WERI-Rb-1 (cell line): ENCODE measurements at regions not wholly inside any gene's neighbourhood (a gene's known extent, or its start where the extent isn't known, plus 50 kb on each side); places are given as distances from the start of the nearest gene placed in this dataset.
"Not testable (repeated sequence)": the region's sequence is repeated elsewhere in the genome, so short reads cannot be mapped to it uniquely, and the experiment has no call there.

Experiments used
- DNase-seq: peaks from one replicate; pipeline ENCODE4 v3.0.0-alpha.2; 2020
- H3K27ac ChIP-seq: fragments of 250-450 bp; sonication (Bioruptor Pico); 2 replicates; pipeline ENCODE4 v1.5.1; 2020; ENCODE audit warnings: mild to moderate bottlenecking, moderate library complexity
- H3K27me3 ChIP-seq: fragments of 250-450 bp; sonication (Bioruptor Pico); 2 replicates; pipeline ENCODE4 v1.5.1; 2021; ENCODE audit warnings: mild to moderate bottlenecking, low read depth, moderate library complexity; ENCODE audit not compliant: insufficient read depth, severe bottlenecking
- H3K36me3 ChIP-seq: fragments of 250-450 bp; sonication (Bioruptor Pico); 2 replicates; pipeline ENCODE4 v1.5.1; 2020; ENCODE audit warnings: mild to moderate bottlenecking, moderate library complexity
- H3K4me3 ChIP-seq: 2 replicates; pipeline ENCODE4 v1.5.1; 2011; ENCODE audit warnings: low read depth, mild to moderate bottlenecking, control low read depth, low read length
- H3K9me3 ChIP-seq: fragments of 250-450 bp; sonication (Bioruptor Pico); 2 replicates; pipeline ENCODE4 v1.5.1; 2021; ENCODE audit warnings: mild to moderate bottlenecking, moderate library complexity; ENCODE audit not compliant: severe bottlenecking
- TF ChIP-seq, protein P1 (sequence below): IDR thresholded peaks from 2 replicates; pipeline ENCODE4 v1.5.1; 2011; ENCODE audit warnings: low read depth, mild to moderate bottlenecking, control low read depth, inconsistent platforms, low read length

DNA sequence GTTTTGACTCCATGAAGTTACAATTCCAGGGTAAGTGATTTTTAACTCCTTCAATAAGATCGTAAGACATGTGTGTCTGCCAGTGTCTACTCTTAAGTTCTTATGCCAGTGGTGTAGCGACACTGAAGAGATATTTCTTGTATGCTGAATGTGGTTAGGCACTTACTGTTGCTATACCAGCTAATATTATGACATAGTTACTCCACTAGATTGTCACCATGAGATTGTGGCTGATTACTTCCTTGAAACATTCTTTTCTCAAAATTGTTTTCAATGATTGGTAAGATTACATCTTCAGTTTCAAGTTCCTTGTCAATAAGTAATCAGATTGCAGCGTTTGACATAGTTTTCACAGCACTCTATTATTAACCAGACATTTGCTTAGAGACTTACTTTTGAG lies 60.6 kb upstream of the PAGE5 start:
- Histone ChIP-seq H3K4me3 (no peak overlapping the region), H3K9me3 (no peaks in the 10 kb centered on the region), H3K36me3 (no peaks in the 10 kb centered on the region), H3K27me3 (peaks cover 5% of the 10 kb centered on the region), H3K27ac (no peak overlapping the region)
- no peak for DNase-seq
- TF ChIP-seq, protein P1, sequence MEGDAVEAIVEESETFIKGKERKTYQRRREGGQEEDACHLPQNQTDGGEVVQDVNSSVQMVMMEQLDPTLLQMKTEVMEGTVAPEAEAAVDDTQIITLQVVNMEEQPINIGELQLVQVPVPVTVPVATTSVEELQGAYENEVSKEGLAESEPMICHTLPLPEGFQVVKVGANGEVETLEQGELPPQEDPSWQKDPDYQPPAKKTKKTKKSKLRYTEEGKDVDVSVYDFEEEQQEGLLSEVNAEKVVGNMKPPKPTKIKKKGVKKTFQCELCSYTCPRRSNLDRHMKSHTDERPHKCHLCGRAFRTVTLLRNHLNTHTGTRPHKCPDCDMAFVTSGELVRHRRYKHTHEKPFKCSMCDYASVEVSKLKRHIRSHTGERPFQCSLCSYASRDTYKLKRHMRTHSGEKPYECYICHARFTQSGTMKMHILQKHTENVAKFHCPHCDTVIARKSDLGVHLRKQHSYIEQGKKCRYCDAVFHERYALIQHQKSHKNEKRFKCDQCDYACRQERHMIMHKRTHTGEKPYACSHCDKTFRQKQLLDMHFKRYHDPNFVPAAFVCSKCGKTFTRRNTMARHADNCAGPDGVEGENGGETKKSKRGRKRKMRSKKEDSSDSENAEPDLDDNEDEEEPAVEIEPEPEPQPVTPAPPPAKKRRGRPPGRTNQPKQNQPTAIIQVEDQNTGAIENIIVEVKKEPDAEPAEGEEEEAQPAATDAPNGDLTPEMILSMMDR: no peak

DNA sequence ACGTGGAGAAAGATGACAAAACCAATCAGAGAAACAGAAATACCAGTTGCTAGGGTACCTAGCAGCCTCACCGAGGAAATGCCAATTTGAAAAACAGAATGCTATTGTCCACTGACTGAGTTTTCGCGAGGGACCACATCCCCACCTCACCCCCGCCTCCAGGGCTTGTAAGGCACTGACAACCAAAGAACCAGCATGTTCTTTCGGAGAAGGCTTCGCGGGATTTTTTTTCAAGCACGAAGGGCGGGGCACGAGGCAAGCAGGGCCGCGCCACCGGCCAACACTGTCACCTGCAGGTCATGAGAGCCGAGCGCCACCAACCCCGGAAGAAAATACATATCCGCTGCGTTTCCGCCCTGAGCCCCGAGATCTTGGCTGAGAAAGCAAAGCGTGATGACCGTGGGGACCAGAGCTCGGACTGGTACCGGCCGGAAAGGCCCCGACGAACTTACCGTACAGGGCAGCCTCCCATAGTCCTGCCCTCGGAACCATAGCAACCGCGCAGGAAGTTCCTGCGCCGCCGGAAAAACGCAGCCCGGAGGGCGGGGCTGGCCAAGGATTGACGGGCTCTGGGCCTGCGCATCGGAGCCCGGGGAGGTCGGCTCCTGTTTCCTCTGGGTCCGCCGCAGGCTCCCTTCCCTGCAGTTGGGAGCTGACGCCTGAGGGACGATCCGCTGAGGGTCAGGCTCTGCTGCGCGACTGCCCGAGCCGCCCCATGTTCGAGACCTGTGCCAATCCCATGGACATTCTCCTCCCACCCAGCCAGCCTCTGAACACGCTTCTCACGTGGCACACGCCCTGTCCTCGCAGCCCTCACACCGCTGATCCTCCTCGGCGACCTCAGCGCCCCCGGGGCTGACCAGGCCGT lies 59.2 kb upstream of the PAGE5 start:
- Histone ChIP-seq H3K4me3 (peak overlapping the region; percentile 54), H3K27ac (peak overlapping the region; percentile 81), H3K36me3 (no peaks in the 10 kb centered on the region), H3K9me3 (no peaks in the 10 kb centered on the region), H3K27me3 (peaks cover 5% of the 10 kb centered on the region)
- DNase-seq: peak; percentile 89
- TF ChIP-seq, protein P1: peak; percentile 70

DNA sequence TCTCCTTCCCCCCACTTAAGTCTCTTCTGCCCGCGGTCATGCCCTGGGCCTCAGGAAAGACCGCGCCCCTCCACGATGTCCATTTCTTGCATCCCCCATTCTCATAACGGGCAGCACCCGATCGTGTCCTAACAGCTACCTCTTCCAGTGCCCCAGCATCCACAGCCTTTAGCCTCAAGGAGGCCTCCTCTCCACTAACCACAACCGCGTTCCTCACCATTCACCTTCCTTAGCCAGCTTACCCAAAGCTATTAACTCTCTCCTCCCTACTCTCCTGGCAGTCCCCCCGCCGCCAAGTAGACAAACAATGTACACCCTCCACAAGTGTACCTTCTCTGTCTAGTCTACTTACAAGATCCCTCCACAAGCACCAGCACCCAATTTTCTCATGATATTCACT lies 58.6 kb upstream of the PAGE5 start:
- H3K27ac ChIP-seq: peak overlapping the region; percentile 81
- TF ChIP-seq, protein P1: no peak
- no peaks in the 10 kb centered on the region for H3K9me3 ChIP-seq
- H3K27me3 ChIP-seq: peaks cover 5% of the 10 kb centered on the region
- no peak for DNase-seq
- H3K36me3 ChIP-seq: no peaks in the 10 kb centered on the region
- H3K4me3 ChIP-seq: peak overlapping the region; percentile 54

DNA sequence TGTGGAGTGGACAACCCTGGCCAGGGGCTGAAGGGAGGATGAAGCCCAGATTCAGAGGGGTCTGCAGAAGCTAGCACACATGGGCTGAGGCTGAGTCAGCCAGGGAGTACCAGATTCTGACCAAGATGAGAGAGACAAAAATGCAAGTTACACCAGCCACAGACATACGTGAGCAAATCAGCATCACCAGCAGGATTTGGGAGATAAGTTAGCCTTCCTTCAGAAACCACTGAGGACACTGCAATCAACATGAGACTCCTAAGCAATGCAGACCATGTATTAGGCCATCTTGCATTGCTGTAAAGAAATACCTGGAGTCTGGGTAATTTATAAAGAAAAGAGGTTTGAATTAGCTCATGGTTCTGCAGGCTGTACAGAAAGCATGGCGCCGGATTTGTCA lies 57.0 kb upstream of the PAGE5 start:
- Histone ChIP-seq H3K36me3 (no peaks in the 10 kb centered on the region), H3K27ac (no peak overlapping the region), H3K27me3 (no peaks in the 10 kb centered on the region), H3K4me3 (no peak overlapping the region), H3K9me3 (no peaks in the 10 kb centered on the region)
- TF ChIP-seq, protein P1: no peak
- no peak for DNase-seq

DNA sequence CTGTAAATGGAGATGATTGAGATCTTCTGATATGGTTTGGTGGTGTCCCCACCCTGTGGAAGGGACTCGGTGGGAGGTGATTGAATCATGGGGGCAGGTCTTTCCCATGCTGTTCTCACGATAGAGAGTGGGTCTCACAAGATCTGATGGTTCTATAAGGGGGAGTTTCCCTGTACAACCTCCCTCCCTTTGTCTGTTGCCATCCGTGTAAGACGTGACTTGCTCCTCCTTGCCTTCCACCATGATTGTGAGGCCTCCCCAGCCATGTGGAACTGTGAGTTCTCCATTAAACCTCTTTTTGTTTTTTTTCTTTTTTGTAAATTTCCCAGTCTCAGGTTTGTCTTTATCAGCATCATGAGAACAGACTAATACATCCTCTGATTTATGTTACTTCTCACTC lies 55.1 kb upstream of the PAGE5 start:
- not testable (repeated sequence) for H3K4me3 ChIP-seq, DNase-seq, H3K36me3 ChIP-seq, H3K9me3 ChIP-seq, H3K27ac ChIP-seq, H3K27me3 ChIP-seq

DNA sequence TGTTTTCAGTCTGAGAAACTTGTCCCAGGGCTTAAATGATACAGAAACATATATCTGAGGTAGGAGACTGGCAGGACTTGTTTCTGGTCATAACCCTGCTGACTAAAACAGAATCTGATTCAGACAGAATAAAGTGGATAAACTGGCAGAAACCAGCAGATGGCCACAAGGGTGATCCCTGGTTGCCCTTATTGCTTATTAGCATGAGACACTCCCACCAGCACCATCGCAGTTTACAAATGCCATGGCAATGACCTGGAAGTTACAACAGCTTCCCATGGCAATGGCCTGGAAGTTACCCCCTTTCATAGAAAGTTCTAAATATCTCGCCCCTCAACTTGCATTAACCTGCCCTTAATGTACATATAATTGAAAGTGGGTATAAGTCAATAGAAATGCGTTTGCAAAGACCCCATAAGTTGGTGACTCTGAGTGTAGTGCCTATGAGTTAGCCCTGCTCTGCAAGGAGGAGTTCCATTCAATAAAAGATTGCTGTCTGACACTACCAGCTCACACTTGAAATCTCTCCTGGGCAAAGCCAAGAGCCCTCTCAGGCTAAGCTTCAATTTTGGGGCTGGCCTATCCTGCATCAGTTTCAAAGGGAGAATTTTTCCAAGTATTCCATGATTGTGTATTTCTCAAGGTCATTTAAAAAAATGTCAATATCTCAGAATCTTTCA lies 52.9 kb upstream of the PAGE5 start:
- H3K36me3 ChIP-seq: no peaks in the 10 kb centered on the region
- TF ChIP-seq, protein P1: no peak
- H3K27me3 ChIP-seq: peaks cover 4% of the 10 kb centered on the region
- no peaks in the 10 kb centered on the region for H3K9me3 ChIP-seq
- peak; percentile 11 for DNase-seq
- no peak overlapping the region for H3K27ac ChIP-seq
- no peak overlapping the region for H3K4me3 ChIP-seq
